GM12874 (cell line): ENCODE measurements at regions not wholly inside any gene's neighbourhood (a gene's known extent, or its start where the extent isn't known, plus 50 kb on each side); places are given as distances from the start of the nearest gene placed in this dataset.

Experiments used
- TF ChIP-seq, protein P1 (sequence below): IDR thresholded peaks from 2 replicates; pipeline ENCODE4 v1.5.1; 2011; ENCODE audit warnings: low read depth, mild to moderate bottlenecking, control low read depth, low read length, moderate library complexity; ENCODE audit not compliant: insufficient read depth

DNA sequence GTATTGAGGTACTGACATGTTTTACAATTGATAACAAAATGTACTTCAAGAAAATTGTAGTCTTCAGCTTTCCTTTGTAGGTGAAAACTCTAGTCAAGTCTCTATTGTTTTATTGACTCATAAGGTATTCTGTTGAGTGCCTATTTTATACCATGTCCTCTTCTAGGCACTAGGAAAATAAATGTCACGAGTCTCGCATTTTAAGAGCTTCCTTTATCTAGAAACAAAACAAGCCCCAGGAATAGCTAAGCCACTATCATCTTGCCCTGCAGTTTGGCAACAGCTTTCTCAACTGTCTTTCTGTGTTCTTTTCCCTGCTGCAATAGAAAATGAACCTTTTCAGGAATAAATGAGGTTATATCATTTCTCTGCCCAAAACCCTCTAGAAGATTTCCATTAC, 288.5 kb upstream of the NEGR1 start:
- TF ChIP-seq, protein P1, sequence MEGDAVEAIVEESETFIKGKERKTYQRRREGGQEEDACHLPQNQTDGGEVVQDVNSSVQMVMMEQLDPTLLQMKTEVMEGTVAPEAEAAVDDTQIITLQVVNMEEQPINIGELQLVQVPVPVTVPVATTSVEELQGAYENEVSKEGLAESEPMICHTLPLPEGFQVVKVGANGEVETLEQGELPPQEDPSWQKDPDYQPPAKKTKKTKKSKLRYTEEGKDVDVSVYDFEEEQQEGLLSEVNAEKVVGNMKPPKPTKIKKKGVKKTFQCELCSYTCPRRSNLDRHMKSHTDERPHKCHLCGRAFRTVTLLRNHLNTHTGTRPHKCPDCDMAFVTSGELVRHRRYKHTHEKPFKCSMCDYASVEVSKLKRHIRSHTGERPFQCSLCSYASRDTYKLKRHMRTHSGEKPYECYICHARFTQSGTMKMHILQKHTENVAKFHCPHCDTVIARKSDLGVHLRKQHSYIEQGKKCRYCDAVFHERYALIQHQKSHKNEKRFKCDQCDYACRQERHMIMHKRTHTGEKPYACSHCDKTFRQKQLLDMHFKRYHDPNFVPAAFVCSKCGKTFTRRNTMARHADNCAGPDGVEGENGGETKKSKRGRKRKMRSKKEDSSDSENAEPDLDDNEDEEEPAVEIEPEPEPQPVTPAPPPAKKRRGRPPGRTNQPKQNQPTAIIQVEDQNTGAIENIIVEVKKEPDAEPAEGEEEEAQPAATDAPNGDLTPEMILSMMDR = no peak

DNA sequence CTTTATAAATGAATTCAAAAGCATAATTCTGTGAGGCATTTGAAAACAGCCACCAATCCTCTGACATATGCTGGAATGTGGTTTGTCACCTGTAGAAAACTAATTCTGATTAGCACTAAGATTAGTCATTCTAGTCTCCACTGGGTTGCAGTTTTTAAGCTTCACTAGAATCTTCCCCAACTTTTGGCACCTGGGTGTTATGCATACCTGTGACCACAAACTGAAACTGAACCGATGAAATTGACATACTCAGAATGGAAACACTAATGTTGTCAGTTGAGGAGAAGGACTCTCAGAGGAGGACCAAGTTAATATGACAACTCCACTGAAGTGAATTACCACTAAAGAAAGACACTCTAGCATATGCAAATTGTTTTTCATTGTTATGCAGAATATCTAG, 285.8 kb upstream of the NEGR1 start:
- TF ChIP-seq, protein P1 = no peak

DNA sequence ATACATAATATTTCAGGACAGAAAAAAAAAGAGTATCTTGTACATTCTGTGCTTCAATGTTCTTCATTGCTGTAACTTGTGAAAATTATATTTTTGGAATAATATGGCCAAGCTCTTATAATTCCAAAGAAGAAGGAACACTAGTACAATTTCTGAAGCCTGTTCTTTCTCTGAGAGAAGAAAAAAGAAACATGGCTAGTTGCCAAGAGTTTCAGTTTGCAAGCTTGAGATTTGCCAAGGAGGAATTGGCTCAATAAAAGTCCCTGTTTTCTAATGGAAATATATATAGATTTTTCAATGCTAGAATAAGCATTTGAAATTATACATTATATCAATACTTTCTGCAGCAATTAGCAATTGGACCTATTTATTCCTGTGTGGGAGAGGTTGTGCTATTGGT, 285.2 kb upstream of the NEGR1 start:
- TF ChIP-seq, protein P1 = no peak

DNA sequence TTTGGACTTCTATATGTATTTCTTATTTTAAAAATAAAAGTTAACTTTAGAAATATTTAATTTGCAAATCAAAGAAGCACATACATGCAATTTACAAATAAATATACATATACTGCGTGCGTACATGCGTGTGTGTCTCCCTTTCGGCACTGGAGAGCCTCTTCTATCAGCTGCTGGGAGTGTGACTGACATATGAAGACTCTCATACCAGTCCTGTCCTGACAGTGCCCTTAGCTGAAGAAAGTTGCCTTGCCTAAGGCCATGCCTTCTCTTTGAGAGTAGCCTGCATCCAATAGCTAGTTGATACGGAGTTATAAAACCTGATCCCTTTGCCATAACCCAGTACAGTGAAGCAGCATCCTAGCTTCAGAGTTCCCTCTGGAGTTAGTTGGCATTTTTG, 282.4 kb upstream of the NEGR1 start:
- TF ChIP-seq, protein P1 = no peak

- TF ChIP-seq, protein P1 = no peak
Measured at GRCh38 chr1:72557446-72558049, 275.2 kb upstream of the NEGR1 start.

DNA sequence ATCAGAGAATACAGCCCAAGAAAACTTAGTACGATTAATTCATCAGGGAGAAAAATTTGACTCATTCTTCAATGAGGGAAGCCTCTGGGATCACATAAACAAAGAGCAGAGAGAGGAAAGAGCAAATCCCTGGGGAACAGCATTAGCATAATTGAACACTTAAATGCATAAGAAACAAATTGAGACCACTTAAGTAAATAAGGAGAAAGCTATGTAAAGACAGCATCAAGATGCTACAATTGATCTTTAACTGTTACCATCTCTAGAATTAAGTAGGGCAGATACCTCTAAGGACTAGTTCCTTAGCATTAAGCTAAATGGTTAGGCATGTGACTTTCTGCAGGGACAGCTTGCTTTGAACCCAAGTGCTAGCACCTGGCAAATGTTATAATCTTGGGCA, 265.1 kb upstream of the NEGR1 start:
- TF ChIP-seq, protein P1 = no peak

DNA sequence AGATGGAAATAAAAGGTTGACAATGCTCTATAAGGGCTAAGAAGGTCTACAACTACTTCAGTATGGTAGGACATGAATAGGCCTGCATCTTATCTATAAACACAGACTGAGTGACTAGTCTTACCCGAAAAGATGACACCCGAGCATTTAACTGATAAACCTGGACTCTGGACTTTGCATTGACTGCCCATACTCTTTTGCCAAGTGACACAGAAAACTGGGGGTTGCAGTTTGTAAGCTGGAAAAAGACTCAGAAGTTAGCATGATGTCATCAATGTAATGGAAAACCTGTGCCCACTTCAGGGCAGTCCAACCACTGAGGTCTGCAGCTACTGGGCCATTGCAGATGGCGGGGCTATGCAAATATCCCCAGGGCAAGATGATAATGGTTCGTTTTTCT, 258.3 kb upstream of the NEGR1 start:
- TF ChIP-seq, protein P1 = no peak
